Activated CD4-positive, alpha-beta T cell treated with anti-CD3 and anti-CD28 coated beads, Interleukin-2, amount 50 U/mL, for 4 hours (primary cell): ENCODE measurements at regions not wholly inside any gene's neighbourhood (a gene's known extent, or its start where the extent isn't known, plus 50 kb on each side); places are given as distances from the start of the nearest gene placed in this dataset.

Source experiments
- DNase-seq, 2 experiments: peaks; one replicate each; pipeline ENCODE4 v3.0.0-alpha.2; 2020

DNA sequence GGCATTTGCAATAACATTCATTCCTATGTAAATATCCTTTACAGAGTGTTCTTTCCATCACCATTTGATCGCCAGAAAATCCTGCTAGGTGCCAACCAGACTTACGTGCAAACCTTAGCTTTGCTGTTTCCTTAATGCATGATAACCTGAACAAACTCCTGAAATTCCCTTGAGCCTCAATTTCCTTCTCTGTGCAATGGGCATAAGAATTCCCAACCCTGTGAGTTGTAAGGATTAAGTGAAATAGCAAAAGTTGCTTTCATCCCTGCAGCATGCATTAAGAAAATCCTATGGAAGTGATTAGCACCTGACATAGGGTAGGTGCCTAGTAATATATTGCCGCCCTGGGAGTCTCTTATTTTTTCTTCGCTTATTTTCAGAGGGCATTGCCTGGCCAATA, 272.7 kb downstream of the MAF start:
- DNase-seq = no peak

DNA sequence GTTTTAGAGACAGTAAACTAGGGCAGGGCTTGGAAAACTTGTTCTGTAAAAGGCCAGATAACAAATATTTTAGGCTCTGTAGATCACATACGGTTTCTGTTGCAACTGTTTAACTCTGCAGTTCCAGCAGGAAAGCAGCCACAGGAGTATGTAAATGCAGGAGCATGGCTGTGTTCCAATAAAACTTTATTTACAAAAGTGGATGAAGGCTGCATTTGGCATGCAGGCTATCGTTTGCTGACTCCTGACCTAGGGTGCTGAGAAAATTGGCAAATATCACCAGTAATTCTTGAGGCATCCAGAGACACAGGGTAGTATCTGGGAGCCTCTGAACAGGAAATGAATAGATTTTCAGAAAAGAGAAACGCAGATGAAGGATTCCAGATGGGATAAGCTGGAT, 274.0 kb downstream of the MAF start:
- no peak for DNase-seq

DNA sequence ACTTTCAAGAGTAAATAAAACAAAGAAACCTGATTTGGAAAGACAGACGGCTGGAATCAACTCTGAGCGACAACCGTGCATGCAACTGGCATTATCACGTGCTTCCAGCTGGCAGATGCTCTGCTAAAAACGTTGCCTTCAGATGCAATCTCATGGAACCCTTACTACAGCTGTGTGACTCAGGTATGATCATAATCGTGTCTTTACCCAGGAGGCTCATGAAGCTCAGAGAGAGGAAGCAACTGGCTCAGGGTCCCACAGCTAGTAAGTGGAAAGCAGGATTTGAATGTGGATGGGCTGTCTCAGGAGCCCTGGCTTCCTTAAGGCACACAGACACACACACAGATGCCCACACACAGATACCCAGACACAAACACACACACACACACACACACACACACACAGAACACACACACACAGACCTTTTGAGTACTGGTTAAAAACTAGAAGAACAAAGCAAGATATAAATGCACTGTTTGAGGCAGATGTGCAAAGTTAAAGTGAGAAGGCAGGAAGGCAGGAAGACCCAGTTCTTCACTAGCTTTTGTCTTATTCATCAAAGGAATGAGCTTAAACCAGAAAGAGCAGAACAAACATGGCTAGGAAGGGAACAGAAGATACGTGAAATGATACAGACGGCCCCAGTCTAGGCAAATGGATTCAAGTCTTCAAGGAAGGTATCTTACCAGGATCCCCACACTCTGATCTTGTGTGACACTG, 275.2 kb downstream of the MAF start:
- DNase-seq = no peak

DNA sequence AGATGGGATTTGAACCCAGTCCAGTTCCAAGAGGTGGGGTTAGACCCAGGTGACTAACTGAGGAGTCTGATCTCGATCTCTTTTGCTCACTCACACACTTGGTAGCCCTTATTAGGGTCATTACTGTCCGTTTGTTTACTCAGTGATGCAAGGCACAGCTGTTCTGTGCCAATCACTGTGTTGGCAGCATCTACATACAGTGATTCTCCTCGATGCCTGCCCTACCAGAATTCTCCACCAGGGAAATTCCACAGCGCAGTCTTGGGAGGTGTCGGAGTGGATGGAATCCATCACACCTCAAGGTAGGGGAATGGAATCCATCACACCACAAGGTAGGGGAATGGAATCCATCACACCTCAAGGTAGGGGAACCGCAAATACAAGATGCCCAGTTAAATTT, 279.6 kb downstream of the MAF start:
- no peak for DNase-seq

DNA sequence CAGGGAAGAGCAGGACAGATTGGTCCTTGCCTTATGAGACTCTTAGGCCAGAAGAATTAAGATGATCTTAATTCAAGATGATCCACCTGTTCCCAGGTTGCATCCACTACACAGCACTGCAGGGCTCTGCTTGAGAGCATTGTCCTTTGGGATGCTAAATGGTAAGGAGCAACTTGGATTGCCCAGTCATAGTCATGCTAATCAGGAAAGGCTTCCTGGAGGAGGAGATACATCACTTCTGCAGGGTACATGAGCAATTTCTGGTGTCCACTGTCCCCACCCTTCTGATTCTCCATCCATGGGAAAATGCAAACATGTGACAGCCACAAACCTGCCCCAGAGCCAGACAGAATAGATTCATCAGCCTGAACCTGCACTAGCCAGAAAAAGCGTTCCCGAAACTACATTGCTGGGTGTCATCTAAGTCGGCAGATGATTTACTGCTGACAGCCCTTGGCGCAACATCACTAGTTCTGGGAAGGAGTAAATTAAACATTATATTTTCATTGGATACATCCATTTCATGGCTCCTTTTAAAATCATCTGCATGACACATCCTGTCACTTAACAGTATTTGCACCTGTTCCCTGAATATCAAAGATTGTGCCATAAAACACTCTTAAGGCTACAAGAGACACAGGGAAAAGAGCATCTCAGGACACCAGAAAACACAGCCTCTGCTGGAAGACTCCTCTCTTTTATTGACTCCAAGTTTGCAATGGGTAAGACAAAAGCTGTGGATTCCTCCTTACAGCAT, 282.2 kb downstream of the MAF start:
- no peak for DNase-seq

DNA sequence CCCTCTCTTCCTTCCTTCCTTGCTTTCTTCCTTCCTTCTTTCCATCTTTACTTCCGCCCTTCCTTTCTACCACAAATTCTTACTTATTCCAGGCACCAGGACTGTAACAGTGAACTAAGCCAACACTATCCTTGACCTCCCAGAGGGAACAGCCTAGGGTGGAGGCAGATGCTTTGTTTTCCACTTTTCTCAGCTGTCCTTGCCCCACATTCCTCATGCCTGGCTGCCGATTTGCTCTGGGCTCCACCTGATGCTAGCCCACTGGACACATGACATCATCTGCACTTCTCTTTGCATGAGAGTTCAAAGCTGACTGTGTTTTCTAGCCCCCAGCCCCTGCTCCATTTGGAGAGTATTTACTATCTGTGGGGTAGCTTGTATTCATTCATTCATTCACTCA, 283.0 kb downstream of the MAF start:
- DNase-seq = no peak

DNA sequence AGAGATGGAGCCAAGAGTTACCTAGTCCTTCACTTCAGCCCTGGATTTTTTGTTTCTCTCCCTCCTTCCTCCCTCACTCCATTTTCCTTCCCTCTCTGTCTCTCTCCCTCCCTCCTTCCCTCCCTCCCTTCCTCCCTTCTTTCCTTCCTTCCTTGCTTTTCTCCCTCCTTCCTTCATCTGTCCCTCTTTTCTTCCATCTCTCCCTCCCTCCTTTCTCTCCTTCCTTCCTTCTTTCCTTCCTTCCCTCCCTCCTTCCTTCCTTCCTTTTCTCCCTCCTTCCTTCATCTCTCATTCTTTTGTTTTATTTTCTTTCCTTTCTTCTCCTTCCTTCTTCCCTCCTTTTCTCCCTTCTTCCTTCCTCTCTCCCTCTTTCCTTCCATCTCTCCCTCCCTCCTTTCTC, 283.5 kb downstream of the MAF start:
- DNase-seq = no peak

DNA sequence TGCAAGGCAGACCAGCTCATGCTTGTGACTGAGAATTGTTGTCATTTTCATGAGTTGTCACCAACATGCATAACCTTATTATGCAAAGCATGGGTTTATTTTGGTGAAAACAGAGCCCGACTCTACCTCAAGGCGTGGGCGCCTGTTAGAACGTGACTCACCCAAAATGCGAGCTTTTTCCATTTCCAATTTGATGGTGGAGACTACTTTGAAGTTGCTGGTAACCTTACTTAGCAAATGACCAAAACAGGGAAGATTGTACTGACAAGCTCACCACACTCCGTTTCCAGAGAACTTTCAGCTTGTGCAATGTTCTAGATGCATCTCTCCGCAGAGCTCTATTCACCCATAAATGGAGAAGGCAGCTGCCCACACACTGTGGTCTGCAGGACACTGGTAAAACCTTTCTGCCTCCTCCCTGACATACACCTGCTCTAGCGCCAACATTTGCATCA, 284.5 kb downstream of the MAF start:
- DNase-seq = peak; percentile 36 to 46

DNA sequence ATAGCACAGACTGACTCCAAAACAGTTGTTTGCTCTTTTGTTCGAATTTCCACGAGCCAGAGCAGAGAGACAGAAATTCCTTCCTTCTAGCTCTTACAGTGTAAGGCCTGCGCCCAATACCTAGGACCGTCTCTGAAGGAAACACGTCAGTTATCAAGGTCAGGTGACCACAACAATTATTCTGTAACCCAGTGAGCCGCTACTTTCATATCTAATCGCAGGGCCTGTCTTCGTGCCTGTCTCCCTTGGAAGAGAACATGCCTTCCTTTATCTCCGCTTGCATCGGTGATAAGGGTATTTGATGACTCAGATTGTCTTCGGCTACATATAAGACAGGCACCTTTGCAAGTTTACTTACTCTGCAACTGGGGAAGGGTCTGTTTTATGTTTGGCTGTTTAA, 288.0 kb downstream of the MAF start:
- no peak for DNase-seq

DNA sequence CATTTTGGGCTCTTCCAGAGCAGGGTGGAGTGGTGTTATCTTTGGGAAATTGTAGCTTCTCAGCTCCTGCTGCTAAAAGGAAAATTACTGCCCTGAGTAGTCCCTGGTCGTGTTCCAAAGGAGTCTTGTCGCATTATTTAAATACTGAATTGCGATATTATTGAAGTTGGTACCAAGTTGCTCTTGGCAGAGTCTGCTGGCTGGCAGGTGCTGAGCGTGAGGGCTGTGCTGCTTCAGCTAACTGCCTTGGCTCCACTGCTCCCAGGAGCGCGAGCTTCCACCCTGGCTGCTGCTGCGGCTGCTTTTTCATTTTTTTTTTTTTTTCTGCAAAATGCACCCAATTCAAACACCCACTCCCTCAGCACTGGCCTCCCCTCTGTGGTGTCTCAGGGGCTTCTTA, 289.8 kb downstream of the MAF start:
- DNase-seq = no peak

DNA sequence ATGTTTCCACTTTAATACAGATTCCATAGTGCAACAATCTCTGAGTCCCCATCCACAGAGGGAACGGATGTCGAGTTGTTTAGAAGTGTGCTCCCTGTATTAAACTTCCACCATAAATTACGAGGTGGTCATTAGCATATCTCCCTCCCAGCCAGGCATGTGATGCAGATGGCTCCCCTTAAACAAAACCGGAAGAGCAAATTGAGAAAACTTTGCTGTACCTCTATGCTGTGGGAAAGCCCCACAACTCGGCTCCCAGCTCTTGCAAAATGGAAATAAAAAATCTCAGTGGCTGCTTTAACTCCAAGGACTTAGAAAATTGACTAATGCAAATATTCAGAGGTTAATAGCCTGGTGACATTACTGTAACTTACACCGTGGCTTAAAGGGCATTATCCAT, 290.9 kb downstream of the MAF start:
- no peak for DNase-seq

DNA sequence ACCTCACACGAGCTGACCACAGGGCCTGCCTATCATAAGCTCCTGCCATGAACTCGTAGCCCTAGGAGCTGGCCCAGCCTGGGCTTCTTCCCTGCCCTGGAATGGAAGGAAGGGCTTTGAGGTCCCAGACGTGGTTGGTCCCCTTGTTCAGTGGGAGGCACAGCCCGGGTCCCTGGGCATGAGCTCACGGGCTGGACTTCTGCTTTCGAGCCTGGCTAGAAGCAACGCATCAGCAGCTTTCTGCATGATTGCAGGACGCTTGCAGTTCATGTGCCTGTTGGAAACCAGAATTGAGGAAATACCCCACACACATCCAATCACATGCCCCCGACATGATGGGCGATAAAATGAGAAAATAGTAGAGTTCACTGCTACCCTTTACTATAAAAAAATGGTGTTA, 293.3 kb downstream of the MAF start:
- no peak for DNase-seq

DNA sequence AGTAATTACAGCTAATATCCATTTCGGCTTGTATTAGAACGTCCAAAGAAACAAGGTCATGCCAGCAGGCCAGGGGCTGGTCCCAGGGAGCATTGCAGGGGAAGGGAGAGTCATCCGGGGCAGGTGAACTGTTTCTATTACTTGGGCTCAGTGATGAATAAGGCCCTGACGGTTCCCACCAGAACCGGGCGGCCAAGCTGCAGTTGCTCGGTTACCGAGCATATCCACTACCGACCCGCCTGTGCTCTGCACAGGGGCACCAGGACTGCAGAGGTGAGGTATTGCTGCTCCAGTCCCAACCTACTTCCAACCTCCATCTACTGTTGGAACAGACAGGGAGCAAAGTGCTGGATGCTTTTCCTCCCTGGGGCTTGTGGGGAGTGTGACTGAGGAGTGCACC, 295.5 kb downstream of the MAF start:
- DNase-seq = no peak

DNA sequence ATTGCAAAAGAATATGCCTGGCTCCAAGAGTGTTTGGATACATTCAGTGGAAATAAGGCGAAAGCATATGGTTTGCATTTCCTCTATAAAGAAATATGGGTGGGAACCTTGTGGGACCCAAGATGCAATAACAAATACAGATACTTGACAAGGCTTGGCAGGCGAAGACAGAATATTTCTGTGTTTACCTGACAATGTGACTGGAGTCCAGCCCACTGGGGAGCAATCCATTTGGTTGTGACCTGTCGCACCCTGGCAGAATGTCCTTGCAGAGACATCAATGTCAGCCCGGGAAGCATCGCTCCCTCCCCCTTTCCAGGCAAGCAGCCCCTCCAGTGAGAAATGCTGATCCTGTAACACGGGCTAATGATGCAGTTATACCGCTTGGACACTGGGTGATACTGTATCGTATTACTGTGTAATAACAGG, 296.6 kb downstream of the MAF start:
- DNase-seq = no peak

DNA sequence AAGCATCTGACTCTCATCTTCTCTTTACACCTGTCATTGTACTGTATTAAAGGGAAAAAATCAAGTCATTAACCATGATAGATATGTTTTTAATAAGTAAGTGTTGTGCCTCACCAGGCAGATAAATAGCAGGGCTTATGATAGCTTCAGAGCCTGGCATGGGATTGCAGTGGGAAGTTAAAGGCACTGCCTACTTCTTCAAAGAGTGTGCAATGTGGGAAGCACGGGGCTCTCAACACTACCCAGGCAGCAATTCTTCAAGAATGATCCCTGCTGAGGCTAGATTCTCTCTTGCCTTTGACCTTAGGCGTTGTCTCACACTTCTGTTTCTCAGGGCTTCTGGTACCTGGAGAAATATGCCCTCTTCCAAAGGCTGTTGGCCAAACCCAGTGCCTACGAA, 297.3 kb downstream of the MAF start:
- DNase-seq = no peak

DNA sequence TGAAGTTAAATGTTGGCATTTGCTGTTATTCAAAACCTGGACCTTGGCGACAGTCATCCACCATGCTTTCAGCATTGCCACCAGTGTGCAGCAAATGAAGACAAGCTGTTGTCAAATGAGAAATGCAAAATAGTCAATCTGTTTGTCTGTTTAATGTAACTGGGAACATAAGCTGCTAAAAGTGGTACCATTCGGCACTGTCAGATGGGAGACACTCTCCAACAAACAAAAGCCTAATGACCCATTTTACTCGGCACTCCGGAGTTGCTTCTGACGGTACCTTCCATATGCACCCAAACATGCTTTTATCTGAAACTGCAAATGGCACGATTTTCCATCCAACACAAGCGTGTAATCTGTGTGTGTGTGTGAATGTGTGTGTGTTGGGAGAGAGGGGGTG, 297.8 kb downstream of the MAF start:
- DNase-seq = no peak

DNA sequence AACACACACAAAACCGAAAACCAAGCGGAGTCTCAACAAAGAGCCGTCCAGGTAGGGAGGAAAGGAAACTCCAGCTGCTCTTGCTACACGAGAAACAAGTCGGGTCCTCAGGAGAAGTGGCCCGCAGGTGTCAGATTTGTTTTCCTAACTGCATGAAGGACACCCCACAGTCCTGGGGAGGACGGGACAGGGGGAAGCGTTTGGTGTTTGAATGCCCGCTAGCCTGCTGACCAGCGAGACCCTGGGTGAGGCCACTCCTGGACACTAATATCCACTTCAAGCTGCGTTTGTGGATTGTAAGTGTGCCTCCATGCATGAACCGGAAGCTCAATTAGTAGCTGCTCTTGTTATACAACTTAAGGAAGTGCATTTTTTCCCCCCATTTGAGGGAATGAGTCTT, 299.5 kb downstream of the MAF start:
- no peak for DNase-seq

DNA sequence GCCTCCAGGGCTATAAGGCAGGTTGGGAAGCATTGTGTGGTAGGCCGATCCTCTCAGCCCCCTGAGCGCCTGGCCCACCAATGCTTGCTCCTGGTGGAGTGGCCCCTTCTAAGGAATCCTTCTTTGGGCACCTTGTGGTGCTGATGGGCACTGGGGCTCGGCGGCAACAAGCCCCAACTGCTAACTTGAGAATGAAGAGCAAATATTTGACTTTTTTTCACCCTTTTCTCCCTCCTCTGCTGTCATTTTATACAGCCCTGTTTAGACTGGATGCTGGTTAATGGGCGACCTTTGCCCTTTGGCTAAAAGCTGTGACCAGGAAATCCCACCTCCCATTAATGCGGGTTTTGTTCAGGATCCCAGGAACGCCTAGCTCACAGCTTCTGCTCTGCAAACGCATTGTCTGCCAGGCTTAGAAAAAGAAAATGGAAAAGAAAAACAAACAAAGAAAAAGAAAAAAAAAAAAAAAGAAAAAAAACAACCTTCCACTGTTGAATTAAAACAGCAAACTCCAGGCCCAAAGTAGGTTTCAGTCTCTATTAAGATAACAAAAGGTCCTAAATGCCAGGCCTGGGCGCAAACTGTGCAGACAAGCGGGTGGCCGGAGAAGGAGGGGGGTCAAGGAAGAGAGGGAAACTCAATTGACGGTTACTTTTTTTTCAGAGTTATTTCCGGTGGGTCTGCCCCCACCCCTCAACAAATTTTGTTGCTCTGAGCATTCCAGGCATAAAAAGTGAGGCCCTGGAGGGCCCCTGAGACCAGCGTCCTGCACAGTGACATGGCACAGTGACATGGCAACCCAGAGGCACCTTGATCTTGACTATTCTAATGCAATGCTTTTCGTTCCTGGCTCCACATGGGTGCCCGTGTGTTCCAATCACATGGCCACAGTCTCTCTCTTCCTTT, 301.4 kb downstream of the MAF start:
- no peak for DNase-seq

DNA sequence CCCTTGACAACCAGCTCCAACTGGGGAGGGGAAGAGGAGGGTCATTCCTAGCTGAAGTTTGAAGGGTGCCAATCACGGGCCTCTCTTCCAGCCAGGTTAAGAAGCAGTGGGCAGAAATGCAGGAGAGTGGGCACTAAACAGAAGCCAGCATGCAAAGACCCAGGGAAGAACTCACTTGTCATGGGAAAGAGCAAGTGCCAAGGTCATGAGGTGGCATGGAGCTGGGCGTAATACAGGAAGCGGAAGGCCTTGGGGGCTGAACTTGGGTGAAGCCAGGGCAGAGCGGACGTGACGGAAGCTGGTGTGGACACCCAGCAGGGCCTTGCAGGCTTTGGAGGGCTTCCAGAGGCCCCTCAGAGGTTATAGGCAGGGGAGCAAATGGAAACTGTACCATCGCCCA, 302.1 kb downstream of the MAF start:
- DNase-seq = no peak

DNA sequence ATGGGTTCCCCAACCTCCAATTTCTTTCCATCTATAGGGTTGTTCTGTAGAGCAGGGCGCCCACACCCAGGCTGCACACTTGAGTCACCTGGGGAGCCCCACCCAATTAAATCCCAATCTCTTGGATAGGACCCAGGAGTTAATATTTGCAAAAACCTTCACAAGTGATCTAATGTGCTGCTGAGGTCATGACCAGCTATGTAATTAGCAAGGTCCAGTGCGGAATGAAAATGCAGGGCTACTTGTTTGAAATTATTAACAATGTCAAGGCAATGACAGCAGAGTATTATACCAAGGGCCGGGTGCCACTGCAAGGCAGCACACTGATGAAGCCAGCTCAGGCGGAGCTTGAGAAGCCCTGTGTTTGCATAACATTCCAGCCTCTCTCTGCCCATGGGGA, 302.7 kb downstream of the MAF start:
- DNase-seq = no peak

DNA sequence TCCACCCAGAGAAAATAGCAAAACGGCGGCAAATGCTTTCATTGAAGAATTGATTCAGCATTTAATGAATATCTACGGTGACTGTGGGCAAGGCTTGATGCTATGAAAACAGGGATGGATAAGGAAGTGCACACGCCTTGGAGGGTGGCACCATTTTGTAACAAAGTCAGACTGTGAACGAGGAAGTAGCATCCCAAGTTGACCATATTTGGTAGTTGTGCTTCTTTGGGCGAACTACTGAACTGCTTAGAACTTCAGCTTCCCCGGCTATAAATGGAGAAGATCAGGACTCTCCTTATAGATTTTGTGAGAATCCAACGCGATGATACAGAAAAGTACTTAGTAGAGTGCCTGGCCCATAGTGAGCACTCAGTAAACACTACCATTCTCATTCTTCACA, 303.2 kb downstream of the MAF start:
- DNase-seq = no peak

DNA sequence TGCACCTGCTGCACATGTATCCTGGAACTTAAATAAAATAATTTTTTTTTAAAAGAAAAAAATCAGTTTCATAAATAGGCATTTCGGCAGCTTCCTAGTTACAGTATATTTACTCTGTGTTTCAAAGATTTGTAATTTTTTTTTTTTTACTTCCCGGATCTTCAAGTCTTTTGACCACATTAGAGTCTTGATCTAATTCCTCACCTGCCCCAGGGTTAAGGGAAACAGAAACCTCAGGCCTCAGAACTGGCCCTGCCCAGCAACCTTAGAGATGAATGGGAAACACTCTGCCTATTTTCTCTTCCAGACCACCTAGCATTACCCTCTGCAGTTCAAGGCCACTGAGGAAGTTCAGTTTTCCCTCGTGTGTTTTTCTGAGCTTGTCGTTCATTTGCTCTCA, 304.0 kb downstream of the MAF start:
- DNase-seq = no peak

DNA sequence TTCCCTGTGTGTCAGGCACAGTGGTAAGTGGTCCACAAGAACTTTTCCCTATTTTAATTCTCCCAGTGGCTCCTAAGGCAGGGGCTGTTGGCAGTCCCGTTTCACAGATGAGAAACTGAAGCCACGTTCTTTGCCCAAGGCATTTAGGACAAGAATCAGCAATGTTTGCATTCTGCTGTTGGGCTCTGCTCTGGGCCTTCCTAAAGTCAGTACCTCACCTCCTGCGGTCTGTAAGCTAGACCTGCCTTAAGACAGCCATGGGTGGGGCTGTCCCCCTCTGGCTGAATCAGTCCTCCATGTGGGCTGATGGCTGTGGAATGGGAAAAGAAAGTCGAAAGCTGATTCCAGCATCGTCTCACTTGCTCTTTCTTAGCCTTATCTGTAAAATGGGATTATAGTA, 304.8 kb downstream of the MAF start:
- no peak for DNase-seq

DNA sequence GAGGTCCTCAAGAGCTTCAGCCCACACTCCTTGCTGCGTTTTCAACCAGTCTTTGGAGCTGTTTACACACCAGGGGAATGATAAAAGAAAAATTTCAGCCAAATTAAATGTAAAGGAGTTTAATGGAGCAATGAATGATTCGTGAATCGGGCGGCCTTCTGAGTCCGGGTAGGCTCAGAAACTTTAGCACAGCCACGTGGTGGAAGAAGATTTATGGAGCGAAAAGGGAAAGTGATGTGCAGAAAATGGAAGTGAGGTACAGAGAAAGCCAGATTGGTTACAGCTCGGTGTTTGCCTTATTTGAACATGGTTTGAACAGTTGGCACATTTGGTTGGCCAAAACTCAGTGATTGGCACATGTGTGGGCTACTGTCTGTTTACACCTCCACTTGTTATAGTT, 305.4 kb downstream of the MAF start:
- no peak for DNase-seq
